Esophagus muscularis mucosa (tissue), 3 donors: ENCODE measurements at regions not wholly inside any gene's neighbourhood (a gene's known extent, or its start where the extent isn't known, plus 50 kb on each side); places are given as distances from the start of the nearest gene placed in this dataset.

Source experiments
- CTCF ChIP-seq, 3 experiments: fragments of 200-600 bp in 2 of 3; fragments of 450-650 bp in 1 of 3; sonication (generic) in 2 of 3; IDR thresholded peaks; one replicate each; pipeline ENCODE4 v1.5.1; 2017 to 2019; ENCODE audit warnings: antibody characterized with exemption in 3 of 3, mild to moderate bottlenecking in 2 of 3, moderate library complexity in 1 of 3
- POLR2AphosphoS5 ChIP-seq, 2 donors: sonication (generic); formaldehyde crosslinking; IDR thresholded peaks; one replicate each; pipeline ENCODE4 v1.6.1; 2017; ENCODE audit warnings: antibody characterized with exemption in 2 of 2

GRCh38 chr3:34216711-34217335 lies 418.4 kb downstream of the PDCD6IP start:
- TF ChIP-seq POLR2AphosphoS5 (IDR thresholded peaks at IDR 0.05) (no peak), CTCF (IDR thresholded peaks at IDR 0.05) (no peak)
